Loucy (cell line): ENCODE measurements at regions not wholly inside any gene's neighbourhood (a gene's known extent, or its start where the extent isn't known, plus 50 kb on each side); places are given as distances from the start of the nearest gene placed in this dataset.

ENCODE experiments used
- H2AFZ ChIP-seq: fragments of 200-600 bp; sonication (generic); 2 replicates; pipeline ENCODE4 v1.6.0; 2016; ENCODE audit warnings: antibody characterized with exemption, mild to moderate bottlenecking, low read length, moderate library complexity
- H3F3A ChIP-seq: fragments of 200-600 bp; 2 replicates; pipeline ENCODE4 v1.6.0; 2016; ENCODE audit warnings: antibody characterized with exemption, low read depth, mild to moderate bottlenecking
- H3K27me3 ChIP-seq: fragments of 200-600 bp; sonication (generic); 2 replicates; pipeline ENCODE4 v1.6.1; 2014; ENCODE audit warnings: low read length, mild to moderate bottlenecking; ENCODE audit not compliant: insufficient read depth, poor library complexity, severe bottlenecking
- H3K36me3 ChIP-seq: fragments of 200-600 bp; sonication (generic); 2 replicates; pipeline ENCODE4 v1.6.1; 2016; ENCODE audit warnings: low read length; ENCODE audit not compliant: insufficient read depth
- H3K4me1 ChIP-seq: fragments of 200-600 bp; sonication (generic); 2 replicates; pipeline ENCODE4 v1.5.1; 2014; ENCODE audit warnings: low read length, mild to moderate bottlenecking; ENCODE audit not compliant: insufficient read depth, poor library complexity, severe bottlenecking
- H3K4me2 ChIP-seq: fragments of 200-600 bp; sonication (generic); 2 replicates; pipeline ENCODE4 v1.6.0; 2014; ENCODE audit warnings: antibody characterized with exemption, low read length, low read depth, mild to moderate bottlenecking; ENCODE audit not compliant: poor library complexity, severe bottlenecking
- H3K4me3 ChIP-seq: fragments of 200-600 bp; sonication (generic); 2 replicates; pipeline ENCODE4 v1.5.1; 2014; ENCODE audit warnings: low read length, mild to moderate bottlenecking, mixed read lengths; ENCODE audit not compliant: poor library complexity, severe bottlenecking
- H3K79me2 ChIP-seq: fragments of 200-600 bp; sonication (generic); 2 replicates; pipeline ENCODE4 v1.6.1; 2014; ENCODE audit warnings: low read length; ENCODE audit not compliant: insufficient read depth
- H3K9ac ChIP-seq: fragments of 200-600 bp; sonication (generic); 2 replicates; pipeline ENCODE4 v1.6.0; 2014; ENCODE audit warnings: mild to moderate bottlenecking, low read depth, low read length, moderate library complexity; ENCODE audit not compliant: poor library complexity, severe bottlenecking
- H3K9me2 ChIP-seq: fragments of 200-600 bp; sonication (generic); replicated peaks from 2 replicates; pipeline ENCODE4 v1.6.1; 2016; ENCODE audit warnings: low read depth, low read length, mixed read lengths
- H3K9me3 ChIP-seq: fragments of 200-600 bp; sonication (generic); 2 replicates; pipeline ENCODE4 v1.6.1; 2014; ENCODE audit warnings: mild to moderate bottlenecking, antibody characterized with exemption, low read length, low read depth; ENCODE audit not compliant: insufficient read depth
- H4K20me1 ChIP-seq: fragments of 200-600 bp; sonication (generic); 2 replicates; pipeline ENCODE4 v1.6.0; 2014; ENCODE audit warnings: antibody characterized with exemption, low read length, mild to moderate bottlenecking; ENCODE audit not compliant: insufficient read depth, poor library complexity, severe bottlenecking
- CTCF ChIP-seq: fragments of 200-600 bp; sonication (generic); conservative IDR thresholded peaks from 2 replicates; pipeline ENCODE4 v1.5.1; 2014; ENCODE audit warnings: mild to moderate bottlenecking, antibody characterized with exemption, low read length
- EZH2phosphoT487 ChIP-seq: fragments of 200-600 bp; IDR thresholded peaks from 2 replicates; pipeline ENCODE4 v1.6.1; 2018; ENCODE audit warnings: antibody characterized with exemption, mild to moderate bottlenecking, moderate library complexity, borderline replicate concordance

- H3K4me2 ChIP-seq, result no peak overlapping the region
- no peaks in the 10 kb centered on the region for H3K36me3 ChIP-seq
- H3K4me1 ChIP-seq, result no peaks in the 10 kb centered on the region
- no peak overlapping the region for H3K9ac ChIP-seq
- H3K9me2 ChIP-seq, result no peaks in the 10 kb centered on the region
- no peaks in the 10 kb centered on the region for H3K79me2 ChIP-seq
- TF ChIP-seq CTCF, result no peak
- no peak for TF ChIP-seq EZH2phosphoT487
- no peaks in the 10 kb centered on the region for H3F3A ChIP-seq
- no peaks in the 10 kb centered on the region for H4K20me1 ChIP-seq
- no peaks in the 10 kb centered on the region for H3K9me3 ChIP-seq
- H3K4me3 ChIP-seq, result no peak overlapping the region
- H3K27me3 ChIP-seq, result no peaks in the 10 kb centered on the region
- no peak overlapping the region for H2AFZ ChIP-seq
Observed at GRCh38 chr5:99000221-99000620, 71.4 kb upstream of the CHD1 start.

GRCh38 chr5:98999631-99000030 is 70.8 kb upstream of the CHD1 start:
- Histone ChIP-seq H3K9ac (no peak overlapping the region), H4K20me1 (no peaks in the 10 kb centered on the region), H2AFZ (no peak overlapping the region), H3K4me2 (no peak overlapping the region), H3K36me3 (no peaks in the 10 kb centered on the region), H3K4me1 (no peaks in the 10 kb centered on the region), H3K9me3 (no peaks in the 10 kb centered on the region), H3K9me2 (no peaks in the 10 kb centered on the region), H3F3A (no peaks in the 10 kb centered on the region), H3K27me3 (no peaks in the 10 kb centered on the region), H3K79me2 (no peaks in the 10 kb centered on the region), H3K4me3 (no peak overlapping the region)
- no peak for TF ChIP-seq EZH2phosphoT487
- TF ChIP-seq CTCF, result no peak

GRCh38 chr5:98997000-98997399 is 68.2 kb upstream of the CHD1 start:
- Histone ChIP-seq H3K9ac (no peak overlapping the region), H3K27me3 (no peaks in the 10 kb centered on the region)

More at GRCh38 chr5:98997000-98997399, 68.2 kb upstream of the CHD1 start:
- no peaks in the 10 kb centered on the region for H3K36me3 ChIP-seq
- H3K9me3 ChIP-seq, result no peaks in the 10 kb centered on the region
- no peak overlapping the region for H3K4me3 ChIP-seq
- TF ChIP-seq EZH2phosphoT487, result no peak
- TF ChIP-seq CTCF, result no peak
- H3F3A ChIP-seq, result no peaks in the 10 kb centered on the region
- H3K9me2 ChIP-seq, result no peaks in the 10 kb centered on the region
- no peaks in the 10 kb centered on the region for H4K20me1 ChIP-seq
- no peaks in the 10 kb centered on the region for H3K4me1 ChIP-seq
- no peak overlapping the region for H2AFZ ChIP-seq
- no peak overlapping the region for H3K4me2 ChIP-seq
- H3K79me2 ChIP-seq, result no peaks in the 10 kb centered on the region
